ENCODE measurements at regions not wholly inside any gene's neighbourhood (a gene's known extent, or its start where the extent isn't known, plus 50 kb on each side); places are given as distances from the start of the nearest gene placed in this dataset.

DNA sequence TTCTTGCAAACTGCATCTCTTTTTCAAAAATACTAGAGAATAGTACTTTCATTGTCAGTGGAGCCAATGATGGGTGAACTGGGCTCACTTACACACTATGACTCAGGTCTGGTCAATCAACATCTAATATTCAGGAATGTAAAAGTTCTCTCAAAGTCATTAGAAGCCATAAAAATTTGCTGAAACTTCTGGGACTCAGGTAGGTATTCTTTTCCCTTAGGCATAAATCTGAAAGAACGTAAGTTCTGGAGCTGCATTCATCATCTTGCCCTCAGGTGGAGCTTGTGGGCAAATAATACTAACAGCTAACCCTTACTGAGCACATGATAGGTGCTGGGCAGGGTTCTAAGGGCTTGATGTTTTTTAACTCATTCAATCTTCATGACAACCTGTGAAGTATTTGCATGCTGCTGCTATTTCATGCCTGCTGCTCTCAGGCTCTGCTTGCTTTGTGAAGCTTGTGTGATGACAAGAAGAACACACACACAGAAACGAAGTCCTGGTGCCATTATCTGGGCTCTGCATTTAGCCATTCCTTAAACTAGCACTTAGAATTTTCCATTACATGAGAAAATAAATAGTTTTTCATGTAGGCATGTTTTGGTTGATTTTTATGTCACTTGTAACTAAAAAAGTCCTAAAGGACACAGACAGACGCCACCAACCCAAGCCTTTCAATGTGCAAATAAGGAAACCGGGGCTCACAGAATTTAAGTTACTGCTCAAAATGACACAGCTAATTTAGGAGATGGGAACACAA, 394.2 kb upstream of the LYPLAL1 start:
- CTCF ChIA-PET: interaction anchor here (0.5 to 1.6 kb wide), 13 partner anchors 8 to 480 kb away, joined by 3 to 7 read pairs (median 3); no protein-coding TSS in a partner anchor
- intact Hi-C loops (cut with micrococcal nuclease): no loop called here
- H3K4me1 Mint-ChIP-seq (ENCODE audit: insufficient read depth, unreplicated experiment): no peaks in the 10 kb centered on the region
- no peaks in the 10 kb centered on the region for H3K27me3 Mint-ChIP-seq (ENCODE audit: insufficient read depth, unreplicated experiment)
- TF ChIP-seq, protein P1, sequence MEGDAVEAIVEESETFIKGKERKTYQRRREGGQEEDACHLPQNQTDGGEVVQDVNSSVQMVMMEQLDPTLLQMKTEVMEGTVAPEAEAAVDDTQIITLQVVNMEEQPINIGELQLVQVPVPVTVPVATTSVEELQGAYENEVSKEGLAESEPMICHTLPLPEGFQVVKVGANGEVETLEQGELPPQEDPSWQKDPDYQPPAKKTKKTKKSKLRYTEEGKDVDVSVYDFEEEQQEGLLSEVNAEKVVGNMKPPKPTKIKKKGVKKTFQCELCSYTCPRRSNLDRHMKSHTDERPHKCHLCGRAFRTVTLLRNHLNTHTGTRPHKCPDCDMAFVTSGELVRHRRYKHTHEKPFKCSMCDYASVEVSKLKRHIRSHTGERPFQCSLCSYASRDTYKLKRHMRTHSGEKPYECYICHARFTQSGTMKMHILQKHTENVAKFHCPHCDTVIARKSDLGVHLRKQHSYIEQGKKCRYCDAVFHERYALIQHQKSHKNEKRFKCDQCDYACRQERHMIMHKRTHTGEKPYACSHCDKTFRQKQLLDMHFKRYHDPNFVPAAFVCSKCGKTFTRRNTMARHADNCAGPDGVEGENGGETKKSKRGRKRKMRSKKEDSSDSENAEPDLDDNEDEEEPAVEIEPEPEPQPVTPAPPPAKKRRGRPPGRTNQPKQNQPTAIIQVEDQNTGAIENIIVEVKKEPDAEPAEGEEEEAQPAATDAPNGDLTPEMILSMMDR (IDR thresholded peaks at IDR 0.05; ENCODE audit: unreplicated experiment): no peak
- H3K4me3 Mint-ChIP-seq (ENCODE audit: unreplicated experiment): no peak overlapping the region
- no peak overlapping the region for H3K27ac Mint-ChIP-seq (ENCODE audit: low read depth, unreplicated experiment)
- no peaks in the 10 kb centered on the region for H3K9me3 Mint-ChIP-seq (ENCODE audit: unreplicated experiment)
- H3K36me3 Mint-ChIP-seq (ENCODE audit: insufficient read depth, unreplicated experiment): no peaks in the 10 kb centered on the region
- no TSS peak for BruUV-seq (replicated peaks)
- no peak for DNase-seq (ENCODE audit: unreplicated experiment)
- POLR2A ChIA-PET: interaction anchor here (0.6 to 1.7 kb wide), 4 partner anchors 9 to 1846 kb away, joined by 3 to 5 read pairs (median 4); no protein-coding TSS in a partner anchor

DNA sequence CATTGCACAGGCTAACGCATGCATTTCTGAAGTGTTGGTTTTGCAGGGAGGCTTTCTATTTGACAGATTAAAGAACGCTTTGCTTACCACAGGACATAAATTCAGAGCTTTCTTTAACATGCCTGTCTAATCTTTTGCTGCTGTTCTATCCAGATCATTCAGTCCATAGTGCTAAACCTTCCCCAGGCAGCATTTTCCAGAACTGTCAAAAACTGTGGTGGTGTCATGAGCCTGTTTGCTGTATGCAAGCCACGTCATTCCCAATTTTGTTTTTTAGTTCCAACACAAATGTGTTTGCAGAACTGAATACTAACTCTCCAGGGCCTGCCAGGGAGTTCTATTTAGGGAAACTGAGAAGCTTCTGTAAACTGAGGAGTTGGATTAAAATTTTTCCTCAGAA, 390.5 kb upstream of the LYPLAL1 start:
- intact Hi-C loops (cut with micrococcal nuclease): no loop called here
- Mint-ChIP-seq H3K27ac (ENCODE audit: low read depth, unreplicated experiment) (no peak overlapping the region), H3K36me3 (ENCODE audit: insufficient read depth, unreplicated experiment) (no peaks in the 10 kb centered on the region), H3K4me3 (ENCODE audit: unreplicated experiment) (no peak overlapping the region), H3K4me1 (ENCODE audit: insufficient read depth, unreplicated experiment) (no peaks in the 10 kb centered on the region), H3K9me3 (ENCODE audit: unreplicated experiment) (no peaks in the 10 kb centered on the region), H3K27me3 (ENCODE audit: insufficient read depth, unreplicated experiment) (no peaks in the 10 kb centered on the region)
- no TSS peak for BruUV-seq (replicated peaks)
- TF ChIP-seq, protein P1 (IDR thresholded peaks at IDR 0.05; ENCODE audit: unreplicated experiment): no peak
- POLR2A ChIA-PET: interaction anchor here (1.3 kb wide), 1 partner anchor 11 kb away, joined by 4 read pairs; no protein-coding TSS in a partner anchor
- CTCF ChIA-PET: interaction anchor here (1.2 kb wide), 1 partner anchor 259 kb away, joined by 3 read pairs; no protein-coding TSS in a partner anchor
- DNase-seq (ENCODE audit: unreplicated experiment): no peak

DNA sequence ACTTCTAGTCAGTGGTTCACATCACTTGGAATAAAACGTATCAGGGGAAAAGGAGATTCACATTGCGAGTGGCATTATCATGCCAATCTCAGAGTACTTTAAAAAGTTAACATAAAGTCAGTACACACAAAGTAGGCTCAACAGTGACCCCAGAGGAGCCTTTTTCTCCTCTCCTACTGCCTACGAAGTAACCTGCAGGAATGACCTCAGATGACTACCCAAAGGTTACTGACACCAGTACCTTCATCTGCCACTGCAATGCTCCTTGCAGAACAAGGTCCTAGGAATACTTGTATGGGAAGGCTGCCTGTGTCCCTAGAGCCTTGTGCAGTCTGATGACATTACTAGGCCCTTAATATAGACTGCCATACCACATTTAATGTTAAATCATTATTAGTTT, 389.8 kb upstream of the LYPLAL1 start:
- DNase-seq (ENCODE audit: unreplicated experiment): no peak
- ChIA-PET POLR2A (interaction anchor here (1.0 kb wide), 1 partner anchor 10 kb away, joined by 3 read pairs; no protein-coding TSS in a partner anchor), CTCF (interaction anchor here (0.6 kb wide), 1 partner anchor 64 kb away, joined by 3 read pairs; no protein-coding TSS in a partner anchor)
- no peaks in the 10 kb centered on the region for H3K4me1 Mint-ChIP-seq (ENCODE audit: insufficient read depth, unreplicated experiment)
- H3K27me3 Mint-ChIP-seq (ENCODE audit: insufficient read depth, unreplicated experiment): no peaks in the 10 kb centered on the region
- BruUV-seq (replicated peaks): no TSS peak
- intact Hi-C loops (cut with micrococcal nuclease): no loop called here
- TF ChIP-seq, protein P1 (IDR thresholded peaks at IDR 0.05; ENCODE audit: unreplicated experiment): no peak
- H3K36me3 Mint-ChIP-seq (ENCODE audit: insufficient read depth, unreplicated experiment): no peaks in the 10 kb centered on the region
- no peak overlapping the region for H3K4me3 Mint-ChIP-seq (ENCODE audit: unreplicated experiment)
- H3K27ac Mint-ChIP-seq (ENCODE audit: low read depth, unreplicated experiment): no peak overlapping the region
- no peaks in the 10 kb centered on the region for H3K9me3 Mint-ChIP-seq (ENCODE audit: unreplicated experiment)

- CTCF ChIA-PET: interaction anchor here (0.7 to 1.0 kb wide), 2 partner anchors 433 to 456 kb away, joined by 3 read pairs; no protein-coding TSS in a partner anchor
- intact Hi-C loops (cut with micrococcal nuclease): no loop called here
- POLR2A ChIA-PET: no interaction called here
- Mint-ChIP-seq H3K27me3 (ENCODE audit: insufficient read depth, unreplicated experiment) (no peaks in the 10 kb centered on the region), H3K4me3 (ENCODE audit: unreplicated experiment) (no peak overlapping the region), H3K36me3 (ENCODE audit: insufficient read depth, unreplicated experiment) (no peaks in the 10 kb centered on the region), H3K4me1 (ENCODE audit: insufficient read depth, unreplicated experiment) (no peaks in the 10 kb centered on the region), H3K9me3 (ENCODE audit: unreplicated experiment) (peaks cover 5% of the 10 kb centered on the region), H3K27ac (ENCODE audit: low read depth, unreplicated experiment) (no peak overlapping the region)
- TF ChIP-seq, protein P1 (IDR thresholded peaks at IDR 0.05; ENCODE audit: unreplicated experiment): no peak
- no TSS peak for BruUV-seq (replicated peaks)
- peak; percentile 40 for DNase-seq (ENCODE audit: unreplicated experiment)
Measured at GRCh38 chr1:218785928-218786327, 387.8 kb upstream of the LYPLAL1 start.
